BLaER1 treated with 17β-estradiol and CSF1 and Interleukin-3, amounts not matched to agents 10 nM and 100 nM (cell line): ENCODE measurements at regions not wholly inside any gene's neighbourhood (a gene's known extent, or its start where the extent isn't known, plus 50 kb on each side); places are given as distances from the start of the nearest gene placed in this dataset.

Experiments
- H3K27ac ChIP-seq, 11 experiments: shearing (Covaris generic); formaldehyde crosslinking; 2 replicates each; pipeline ENCODE4 v1.8.1; 2022
- H3K27me3 ChIP-seq, 11 experiments: shearing (Covaris generic); formaldehyde crosslinking; 2 replicates each; pipeline ENCODE4 v1.8.1; 2022
- H3K36me3 ChIP-seq, 11 experiments: shearing (Covaris generic); formaldehyde crosslinking; 2 replicates each; pipeline ENCODE4 v1.8.1; 2022
- H3K4me1 ChIP-seq, 10 experiments: shearing (Covaris generic); formaldehyde crosslinking; 2 replicates each; pipeline ENCODE4 v1.8.1; 2022
- H3K4me2 ChIP-seq, 11 experiments: shearing (Covaris generic); formaldehyde crosslinking; 2 replicates each; pipeline ENCODE4 v1.8.1; 2022
- H3K4me3 ChIP-seq, 10 experiments: shearing (Covaris generic); formaldehyde crosslinking; 2 replicates each; pipeline ENCODE4 v1.8.1; 2022
- H3K9ac ChIP-seq, 11 experiments: shearing (Covaris generic); formaldehyde crosslinking; 2 replicates each; pipeline ENCODE4 v1.8.1; 2022
- H3K9me3 ChIP-seq, 11 experiments: shearing (Covaris generic); formaldehyde crosslinking; replicated peaks in 1 of 11; 2 replicates each; pipeline ENCODE4 v1.8.1; 2022
- H4K20me1 ChIP-seq, 11 experiments: shearing (Covaris generic); formaldehyde crosslinking; 2 replicates each; pipeline ENCODE4 v1.8.1; 2022
- Cebpa-rat ChIP-seq, 11 experiments: shearing (Covaris generic); IDR thresholded peaks; 2 replicates each; pipeline ENCODE4 v1.8.1; 2022

- Histone ChIP-seq H3K9me3 (no peaks in the 10 kb centered on the region), H3K4me3 (no peak overlapping the region), H3K27me3 (no peaks in the 10 kb centered on the region), H3K4me1 (peaks cover 9 to 19% (median 14%) of the 10 kb centered on the region in 10 experiments), H3K9ac (no peak overlapping the region), H3K27ac (no peak overlapping the region), H3K4me2 (no peak overlapping the region), H4K20me1 (no peaks in the 10 kb centered on the region), H3K36me3 (no peaks in the 10 kb centered on the region)
- TF ChIP-seq Cebpa-rat (IDR thresholded peaks at IDR 0.05) = no peak
Observed at GRCh38 chr1:57620605-57621004, 196.7 kb upstream of the DAB1 start.

GRCh38 chr1:57616921-57617320 is 193.1 kb upstream of the DAB1 start:
- no peaks in the 10 kb centered on the region for H3K36me3 ChIP-seq
- peaks cover 10 to 19% (median 17%) of the 10 kb centered on the region in 10 experiments for H3K4me1 ChIP-seq
- H3K27ac ChIP-seq = no peak overlapping the region
- H3K9me3 ChIP-seq = no peaks in the 10 kb centered on the region
- no peaks in the 10 kb centered on the region for H4K20me1 ChIP-seq
- no peak overlapping the region for H3K9ac ChIP-seq
- no peak overlapping the region for H3K4me3 ChIP-seq
- H3K27me3 ChIP-seq = no peaks in the 10 kb centered on the region
- TF ChIP-seq Cebpa-rat (IDR thresholded peaks at IDR 0.05) = no peak
- H3K4me2 ChIP-seq = peak overlapping the region in 8 of 11 experiments; percentile 12 to 75 (median 58); a peak in 8 of 22 replicates

- TF ChIP-seq Cebpa-rat (IDR thresholded peaks at IDR 0.05) = no peak
- Histone ChIP-seq H4K20me1 (no peaks in the 10 kb centered on the region), H3K4me2 (peak overlapping the region; percentile 23 to 75 (median 54); a peak in 21 of 22 replicates), H3K9ac (no peak overlapping the region), H3K27ac (0 out of 22 replicates have a peak overlapping the region, but pooled peaks of 1 of the 11 experiments have one; percentile 16), H3K9me3 (no peaks in the 10 kb centered on the region), H3K36me3 (no peaks in the 10 kb centered on the region), H3K27me3 (no peaks in the 10 kb centered on the region), H3K4me3 (peak overlapping the region in 1 of 10 experiments; percentile 4; a peak in 1 of 20 replicates), H3K4me1 (peaks cover 10 to 19% (median 17%) of the 10 kb centered on the region in 10 experiments)
Observed at GRCh38 chr1:57615956-57616355, 192.1 kb upstream of the DAB1 start.

GRCh38 chr1:57612833-57613232 is 189.0 kb upstream of the DAB1 start:
- H4K20me1 ChIP-seq = no peaks in the 10 kb centered on the region
- no peak overlapping the region for H3K27ac ChIP-seq
- no peaks in the 10 kb centered on the region for H3K9me3 ChIP-seq
- no peak for TF ChIP-seq Cebpa-rat (IDR thresholded peaks at IDR 0.05)
- peaks cover 10 to 19% (median 13%) of the 10 kb centered on the region in 10 experiments for H3K4me1 ChIP-seq
- no peak overlapping the region for H3K9ac ChIP-seq
- H3K36me3 ChIP-seq = no peaks in the 10 kb centered on the region
- no peak overlapping the region for H3K4me3 ChIP-seq
- no peaks in the 10 kb centered on the region for H3K27me3 ChIP-seq
- H3K4me2 ChIP-seq = no peak overlapping the region

GRCh38 chr1:57605933-57606332 is 182.1 kb upstream of the DAB1 start:
- Histone ChIP-seq H4K20me1 (no peaks in the 10 kb centered on the region), H3K36me3 (no peaks in the 10 kb centered on the region), H3K9me3 (no peaks in the 10 kb centered on the region), H3K4me3 (no peak overlapping the region), H3K9ac (no peak overlapping the region), H3K27ac (no peak overlapping the region), H3K4me2 (no peak overlapping the region), H3K4me1 (peaks cover 6 to 19% (median 14%) of the 10 kb centered on the region in 10 experiments; a peak in 19 of 20 replicates), H3K27me3 (no peaks in the 10 kb centered on the region)
- no peak for TF ChIP-seq Cebpa-rat (IDR thresholded peaks at IDR 0.05)

GRCh38 chr1:57603696-57604095 is 179.8 kb upstream of the DAB1 start:
- Histone ChIP-seq H3K27ac (no peak overlapping the region), H3K4me2 (peak overlapping the region; percentile 5 to 76 (median 64); a peak in 20 of 22 replicates), H4K20me1 (no peaks in the 10 kb centered on the region), H3K27me3 (no peaks in the 10 kb centered on the region), H3K4me3 (no peak overlapping the region), H3K4me1 (peaks cover 6 to 19% (median 14%) of the 10 kb centered on the region in 10 experiments; a peak in 19 of 20 replicates), H3K9ac (no peak overlapping the region), H3K9me3 (no peaks in the 10 kb centered on the region), H3K36me3 (no peaks in the 10 kb centered on the region)
- no peak for TF ChIP-seq Cebpa-rat (IDR thresholded peaks at IDR 0.05)

GRCh38 chr1:57600424-57600823 is 176.6 kb upstream of the DAB1 start:
- H3K27ac ChIP-seq = no peak overlapping the region
- no peak for TF ChIP-seq Cebpa-rat (IDR thresholded peaks at IDR 0.05)
- no peak overlapping the region for H3K4me2 ChIP-seq
- peaks cover 6 to 19% (median 14%) of the 10 kb centered on the region in 10 experiments; a peak in 19 of 20 replicates for H3K4me1 ChIP-seq
- no peaks in the 10 kb centered on the region for H3K36me3 ChIP-seq
- H3K27me3 ChIP-seq = no peaks in the 10 kb centered on the region
- no peaks in the 10 kb centered on the region for H3K9me3 ChIP-seq
- no peak overlapping the region for H3K4me3 ChIP-seq
- no peak overlapping the region for H3K9ac ChIP-seq
- H4K20me1 ChIP-seq = no peaks in the 10 kb centered on the region

- H3K36me3 ChIP-seq = no peaks in the 10 kb centered on the region
- no peaks in the 10 kb centered on the region for H4K20me1 ChIP-seq
- H3K9ac ChIP-seq = no peak overlapping the region
- no peak overlapping the region for H3K4me3 ChIP-seq
- peaks cover 3 to 13% (median 11%) of the 10 kb centered on the region in 10 experiments; a peak in 19 of 20 replicates for H3K4me1 ChIP-seq
- H3K27ac ChIP-seq = no peak overlapping the region
- no peaks in the 10 kb centered on the region for H3K9me3 ChIP-seq
- no peaks in the 10 kb centered on the region for H3K27me3 ChIP-seq
- no peak overlapping the region for H3K4me2 ChIP-seq
- no peak for TF ChIP-seq Cebpa-rat (IDR thresholded peaks at IDR 0.05)
Observed at GRCh38 chr1:57599236-57599994, 175.6 kb upstream of the DAB1 start.

- H4K20me1 ChIP-seq = no peaks in the 10 kb centered on the region
- H3K9me3 ChIP-seq = no peaks in the 10 kb centered on the region
- H3K9ac ChIP-seq = no peak overlapping the region
- H3K4me2 ChIP-seq = no peak overlapping the region
- H3K4me3 ChIP-seq = no peak overlapping the region
- no peaks in the 10 kb centered on the region for H3K4me1 ChIP-seq
- H3K27me3 ChIP-seq = no peaks in the 10 kb centered on the region
- no peaks in the 10 kb centered on the region for H3K36me3 ChIP-seq
- H3K27ac ChIP-seq = no peak overlapping the region
- no peak for TF ChIP-seq Cebpa-rat (IDR thresholded peaks at IDR 0.05)
Observed at GRCh38 chr1:57597036-57597435, 173.2 kb upstream of the DAB1 start.

- TF ChIP-seq Cebpa-rat (IDR thresholded peaks at IDR 0.05) = no peak
- Histone ChIP-seq H3K27me3 (no peaks in the 10 kb centered on the region), H3K4me1 (no peaks in the 10 kb centered on the region), H3K9ac (no peak overlapping the region), H3K27ac (no peak overlapping the region), H3K4me2 (no peak overlapping the region), H4K20me1 (no peaks in the 10 kb centered on the region), H3K9me3 (no peaks in the 10 kb centered on the region), H3K36me3 (no peaks in the 10 kb centered on the region), H3K4me3 (no peak overlapping the region)
Observed at GRCh38 chr1:57594002-57594401, 170.1 kb upstream of the DAB1 start.
